Immature natural killer cell (primary cell): ENCODE measurements at regions not wholly inside any gene's neighbourhood (a gene's known extent, or its start where the extent isn't known, plus 50 kb on each side); places are given as distances from the start of the nearest gene placed in this dataset.
"Not testable (repeated sequence)": the region's sequence is repeated elsewhere in the genome, so short reads cannot be mapped to it uniquely, and the experiment has no call there.

Experiments
- DNase-seq, 3 donors: peaks; one replicate each; pipeline ENCODE4 v3.0.0; 2022; ENCODE audit warnings: mixed read lengths in 1 of 3
- H3K27ac Mint-ChIP-seq, 6 donors: one replicate each; pipeline ENCODE4 v1.8.0; 2020; ENCODE audit warnings: mixed read lengths in 6 of 6, mild to moderate bottlenecking in 5 of 6, inconsistent platforms in 4 of 6, moderate library complexity in 3 of 6
- H3K27me3 Mint-ChIP-seq, 3 donors: one replicate each; pipeline ENCODE4 v1.8.0; 2020 to 2021; ENCODE audit warnings: low read depth in 3 of 3, mild to moderate bottlenecking in 3 of 3, mixed read lengths in 3 of 3, moderate library complexity in 3 of 3, inconsistent platforms in 1 of 3
- H3K36me3 Mint-ChIP-seq, 3 donors: one replicate each; pipeline ENCODE4 v1.8.0; 2020; ENCODE audit warnings: mixed read lengths in 3 of 3, inconsistent platforms in 2 of 3, mild to moderate bottlenecking in 2 of 3
- H3K4me1 Mint-ChIP-seq, 2 donors: one replicate each; pipeline ENCODE4 v1.8.0; 2020; ENCODE audit warnings: inconsistent platforms in 2 of 2, mild to moderate bottlenecking in 2 of 2, mixed read lengths in 2 of 2, moderate library complexity in 1 of 2
- H3K4me3 Mint-ChIP-seq, 5 donors: one replicate each; pipeline ENCODE4 v1.8.0; 2020; ENCODE audit warnings: mild to moderate bottlenecking in 5 of 5, mixed read lengths in 5 of 5, inconsistent platforms in 3 of 5, moderate library complexity in 3 of 5
- H3K9me3 Mint-ChIP-seq, 6 donors: one replicate each; pipeline ENCODE4 v1.8.0; 2020; ENCODE audit warnings: mild to moderate bottlenecking in 6 of 6, mixed read lengths in 6 of 6, inconsistent platforms in 4 of 6, moderate library complexity in 3 of 6

GRCh38 chr17:51398687-51399086, 138.3 kb downstream of the UTP18 start:
- no peak overlapping the region for H3K4me3 Mint-ChIP-seq
- no peaks in the 10 kb centered on the region for H3K4me1 Mint-ChIP-seq
- H3K36me3 Mint-ChIP-seq: no peaks in the 10 kb centered on the region
- H3K27ac Mint-ChIP-seq: no peak overlapping the region
- DNase-seq: no peak
- H3K27me3 Mint-ChIP-seq: peaks cover 5 to 9% (median 5%) of the 10 kb centered on the region in 3 donors
- no peaks in the 10 kb centered on the region for H3K9me3 Mint-ChIP-seq

DNA sequence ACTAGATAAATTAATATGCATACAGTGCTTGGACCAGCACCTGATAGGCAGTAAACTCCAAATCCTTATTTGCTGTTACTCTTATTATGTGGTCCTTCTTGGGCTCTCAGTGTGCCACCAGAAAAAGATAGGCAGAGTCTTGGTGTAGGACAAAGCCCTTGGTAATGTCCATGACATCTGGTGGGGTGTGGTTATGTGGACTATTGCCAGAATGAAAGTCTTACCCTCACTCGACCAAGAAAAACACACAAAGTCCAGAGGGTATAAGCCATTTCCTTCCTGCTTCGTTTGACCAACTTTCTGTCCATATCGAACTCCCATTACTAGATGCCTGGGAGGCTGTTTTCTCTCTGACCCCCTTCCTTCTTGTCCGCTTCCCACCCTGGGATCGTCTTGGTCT, 140.9 kb downstream of the UTP18 start:
- Mint-ChIP-seq H3K4me1 (no peaks in the 10 kb centered on the region), H3K27ac (no peak overlapping the region), H3K4me3 (no peak overlapping the region), H3K27me3 (peaks cover 2 to 14% (median 3%) of the 10 kb centered on the region in 3 donors), H3K36me3 (no peaks in the 10 kb centered on the region), H3K9me3 (no peaks in the 10 kb centered on the region)
- no peak for DNase-seq

- no peaks in the 10 kb centered on the region for H3K9me3 Mint-ChIP-seq
- H3K27ac Mint-ChIP-seq: no peak overlapping the region
- H3K27me3 Mint-ChIP-seq: peaks cover 3 to 10% (median 4%) of the 10 kb centered on the region in 3 donors
- H3K4me1 Mint-ChIP-seq: no peaks in the 10 kb centered on the region
- no peak overlapping the region for H3K4me3 Mint-ChIP-seq
- no peak for DNase-seq
- no peaks in the 10 kb centered on the region for H3K36me3 Mint-ChIP-seq
Measured at GRCh38 chr17:51402899-51403298, 142.6 kb downstream of the UTP18 start.

GRCh38 chr17:51407576-51407975, 147.2 kb downstream of the UTP18 start:
- H3K27me3 Mint-ChIP-seq: peaks cover 3 to 9% (median 3%) of the 10 kb centered on the region in 3 donors
- no peak overlapping the region for H3K27ac Mint-ChIP-seq
- H3K4me3 Mint-ChIP-seq: no peak overlapping the region

GRCh38 chr17:51419476-51419875, 159.1 kb downstream of the UTP18 start:
- H3K9me3 Mint-ChIP-seq: no peaks in the 10 kb centered on the region
- H3K36me3 Mint-ChIP-seq: no peaks in the 10 kb centered on the region
- no peak for DNase-seq
- no peaks in the 10 kb centered on the region for H3K4me1 Mint-ChIP-seq
- no peak overlapping the region for H3K27ac Mint-ChIP-seq
- peaks cover 3 to 7% (median 5%) of the 10 kb centered on the region in 3 donors for H3K27me3 Mint-ChIP-seq
- no peak overlapping the region for H3K4me3 Mint-ChIP-seq

More at GRCh38 chr17:51407576-51407975, 147.2 kb downstream of the UTP18 start:
- no peaks in the 10 kb centered on the region for H3K36me3 Mint-ChIP-seq
- H3K9me3 Mint-ChIP-seq: no peaks in the 10 kb centered on the region
- no peak for DNase-seq
- no peaks in the 10 kb centered on the region for H3K4me1 Mint-ChIP-seq

DNA sequence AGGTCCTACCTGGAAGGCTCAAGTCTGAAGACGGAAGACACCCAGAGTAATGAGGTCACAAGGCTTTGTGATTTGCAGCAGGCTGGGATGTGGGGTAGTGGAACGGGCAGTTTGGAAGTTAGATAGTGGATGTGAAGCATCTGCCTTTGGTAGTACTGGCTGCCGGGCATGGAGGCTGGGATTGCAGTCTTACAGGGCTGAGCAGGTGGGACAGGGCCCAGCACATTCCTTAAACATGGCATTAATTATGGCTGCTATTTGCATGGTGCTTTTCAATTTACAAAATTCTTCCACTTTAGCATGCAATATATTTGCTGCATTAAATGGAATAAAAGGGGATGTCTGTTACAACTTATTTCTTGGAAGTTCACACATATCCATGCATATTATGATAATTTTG, 161.2 kb downstream of the UTP18 start:
- Mint-ChIP-seq H3K4me3 (no peak overlapping the region), H3K4me1 (no peaks in the 10 kb centered on the region), H3K9me3 (no peaks in the 10 kb centered on the region), H3K27me3 (peaks cover 4 to 7% (median 5%) of the 10 kb centered on the region in 3 donors), H3K27ac (no peak overlapping the region), H3K36me3 (no peaks in the 10 kb centered on the region)
- DNase-seq: no peak

DNA sequence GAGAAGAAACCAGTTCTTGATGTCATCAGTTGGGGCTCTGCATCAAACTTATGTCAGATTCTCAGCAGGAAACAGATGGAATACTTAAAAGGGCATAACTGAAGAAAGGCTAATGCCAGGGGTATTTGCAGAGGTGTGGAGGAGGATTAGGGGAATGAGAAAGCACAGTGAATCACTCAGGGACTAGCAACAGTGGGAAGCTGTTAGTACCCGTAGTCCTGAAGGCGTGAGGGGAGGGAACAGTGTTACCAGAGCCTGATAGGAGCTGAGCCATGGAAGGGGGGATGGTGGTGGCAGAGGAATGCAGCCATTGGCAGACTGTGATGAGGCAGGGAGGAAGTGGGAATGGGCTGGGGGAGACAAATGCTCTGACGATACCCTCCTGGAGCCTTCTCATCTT, 162.3 kb downstream of the UTP18 start:
- H3K9me3 Mint-ChIP-seq: no peaks in the 10 kb centered on the region
- no peak overlapping the region for H3K27ac Mint-ChIP-seq
- peaks cover 4 to 8% (median 5%) of the 10 kb centered on the region in 3 donors for H3K27me3 Mint-ChIP-seq
- peaks cover 4% of the 10 kb centered on the region in 2 donors for H3K4me1 Mint-ChIP-seq
- H3K36me3 Mint-ChIP-seq: no peaks in the 10 kb centered on the region
- no peak for DNase-seq
- no peak overlapping the region for H3K4me3 Mint-ChIP-seq

DNA sequence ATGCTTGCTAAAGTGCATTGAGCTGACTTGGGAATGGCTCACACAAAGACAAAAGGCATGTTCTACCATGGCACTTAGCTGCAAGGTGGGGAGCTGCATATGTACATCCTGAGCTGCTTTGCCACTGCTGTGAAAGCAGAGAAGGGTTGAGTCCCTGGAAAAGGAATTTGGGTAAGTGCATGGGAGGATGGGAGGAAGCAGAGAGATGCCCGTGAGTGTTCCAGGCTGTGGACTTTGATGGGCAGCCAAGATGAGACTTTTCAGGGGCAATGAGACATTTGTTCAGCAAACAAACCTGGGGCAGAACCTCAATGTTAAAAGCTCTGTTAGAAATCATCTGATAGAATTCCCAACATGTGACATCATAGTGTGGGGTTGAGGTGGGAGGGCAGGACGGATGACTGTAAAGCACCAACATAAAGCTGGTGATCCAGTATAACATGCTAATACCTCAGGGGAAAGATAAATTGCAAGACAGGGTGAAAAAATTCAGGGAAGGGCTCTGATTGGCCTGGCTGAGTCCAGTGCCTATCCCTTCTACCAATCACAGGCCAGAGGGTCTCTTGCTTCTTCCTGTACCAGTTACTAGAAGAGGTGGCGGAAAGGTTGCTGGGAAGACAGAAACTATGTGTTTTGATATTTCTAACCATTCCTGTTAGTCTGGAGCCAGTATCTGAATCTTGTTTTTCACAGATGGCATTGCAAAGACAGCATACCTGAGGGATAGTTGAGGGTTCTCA, 163.2 kb downstream of the UTP18 start:
- no peak overlapping the region for H3K27ac Mint-ChIP-seq
- no peaks in the 10 kb centered on the region for H3K9me3 Mint-ChIP-seq
- no peak overlapping the region for H3K4me3 Mint-ChIP-seq
- peaks cover 4 to 8% (median 4%) of the 10 kb centered on the region in 3 donors for H3K27me3 Mint-ChIP-seq
- H3K4me1 Mint-ChIP-seq: peaks cover 8% of the 10 kb centered on the region in 2 donors
- DNase-seq: no peak
- no peaks in the 10 kb centered on the region for H3K36me3 Mint-ChIP-seq

DNA sequence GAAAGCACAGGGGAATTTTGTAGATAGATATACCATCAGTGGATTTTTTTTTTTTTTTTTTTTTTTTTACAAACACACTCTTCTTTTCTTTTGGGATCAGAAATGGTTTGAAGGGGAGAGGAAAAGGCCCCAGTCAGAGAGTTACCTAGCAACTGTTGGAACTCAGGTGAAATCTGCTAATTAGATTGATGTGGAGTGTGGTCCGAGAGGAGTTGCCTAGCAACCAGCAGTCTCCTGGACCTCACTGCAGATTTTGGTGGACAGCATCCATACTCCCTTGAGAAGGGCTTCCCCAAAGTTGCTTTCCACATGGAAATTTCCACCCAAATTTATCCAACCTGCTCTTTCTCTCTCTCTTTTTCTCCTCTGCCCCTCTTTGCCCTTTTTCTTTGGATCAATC, 165.4 kb downstream of the UTP18 start:
- Mint-ChIP-seq H3K4me3 (no peak overlapping the region), H3K9me3 (no peaks in the 10 kb centered on the region), H3K4me1 (peaks cover 8% of the 10 kb centered on the region in 2 donors), H3K36me3 (no peaks in the 10 kb centered on the region), H3K27ac (no peak overlapping the region), H3K27me3 (peaks cover 2 to 8% (median 3%) of the 10 kb centered on the region in 3 donors)
- no peak for DNase-seq

DNA sequence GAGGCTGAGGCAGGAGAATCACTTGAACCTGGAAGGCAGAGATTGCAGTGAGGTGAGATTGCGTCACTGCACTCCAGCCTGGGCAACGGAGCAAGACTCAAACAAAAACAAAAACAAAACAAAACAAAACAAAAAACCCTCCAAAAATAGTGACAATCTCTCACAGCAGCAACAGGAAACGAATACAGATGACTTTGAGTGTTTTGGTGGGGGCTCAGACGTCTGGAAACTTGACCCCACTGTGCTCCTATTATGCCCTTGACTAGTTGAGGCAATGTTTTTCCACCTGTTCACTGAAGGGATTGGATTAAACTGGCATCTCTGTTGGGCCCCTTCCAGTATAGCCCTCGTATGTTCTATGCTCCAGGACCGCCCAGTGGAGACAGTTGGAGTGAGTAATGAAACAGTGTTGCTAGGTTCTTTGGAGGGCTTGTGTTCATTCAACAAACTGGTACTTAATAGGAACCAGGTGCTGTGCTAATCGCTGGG, 167.0 kb downstream of the UTP18 start:
- Mint-ChIP-seq H3K27me3 (peaks cover 0 to 8% (median 3%) of the 10 kb centered on the region in 3 donors), H3K4me1 (peaks cover 8% of the 10 kb centered on the region in 2 donors), H3K36me3 (no peaks in the 10 kb centered on the region), H3K9me3 (no peaks in the 10 kb centered on the region), H3K4me3 (no peak overlapping the region), H3K27ac (no peak overlapping the region)
- DNase-seq: no peak

GRCh38 chr17:51427856-51428255, 167.5 kb downstream of the UTP18 start:
- Mint-ChIP-seq H3K4me3 (no peak overlapping the region), H3K9me3 (no peaks in the 10 kb centered on the region), H3K36me3 (no peaks in the 10 kb centered on the region), H3K27me3 (peaks cover 0 to 8% (median 3%) of the 10 kb centered on the region in 3 donors), H3K4me1 (peaks cover 8% of the 10 kb centered on the region in 2 donors), H3K27ac (peak overlapping the region in 1 of 6 donors; percentile 41)
- peak in 1 of 3 donors; percentile 3 for DNase-seq

- Mint-ChIP-seq H3K36me3 (no peaks in the 10 kb centered on the region), H3K27me3 (peaks cover 0 to 6% (median 3%) of the 10 kb centered on the region in 3 donors), H3K4me3 (no peak overlapping the region), H3K4me1 (peaks cover 8% of the 10 kb centered on the region in 2 donors), H3K27ac (no peak overlapping the region), H3K9me3 (no peaks in the 10 kb centered on the region)
- no peak for DNase-seq
Measured at GRCh38 chr17:51428668-51429495, 168.5 kb downstream of the UTP18 start.

GRCh38 chr17:51429938-51430337, 169.6 kb downstream of the UTP18 start:
- H3K4me3 Mint-ChIP-seq: not testable (repeated sequence)

DNA sequence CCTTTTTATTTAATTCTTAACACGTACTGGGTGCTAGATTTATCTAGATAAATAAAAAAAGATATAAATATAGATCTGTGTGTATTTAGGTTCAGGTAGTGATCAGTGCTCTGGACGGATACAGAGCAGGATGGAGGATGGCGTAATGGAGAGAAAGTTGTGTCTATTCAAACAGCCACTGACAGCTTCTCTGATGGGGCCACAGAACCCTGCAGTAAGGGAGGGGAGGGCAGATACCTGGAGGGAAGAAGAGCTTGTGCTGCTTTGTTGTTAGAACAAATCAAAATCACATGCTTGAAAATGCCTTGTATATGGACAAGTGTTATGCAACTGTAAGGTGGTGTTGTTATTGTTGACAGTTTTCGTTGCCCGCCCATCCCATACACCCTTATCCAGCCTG, 170.2 kb downstream of the UTP18 start:
- no peaks in the 10 kb centered on the region for H3K9me3 Mint-ChIP-seq
- no peak for DNase-seq

More at GRCh38 chr17:51429938-51430337, 169.6 kb downstream of the UTP18 start:
- not testable (repeated sequence) for H3K27me3 Mint-ChIP-seq, H3K36me3 Mint-ChIP-seq, H3K9me3 Mint-ChIP-seq, DNase-seq, H3K27ac Mint-ChIP-seq, H3K4me1 Mint-ChIP-seq

More for the DNA sequence above, 170.2 kb downstream of the UTP18 start:
- H3K4me1 Mint-ChIP-seq: peaks cover 8% of the 10 kb centered on the region in 2 donors
- H3K4me3 Mint-ChIP-seq: no peak overlapping the region
- peaks cover 0 to 6% (median 5%) of the 10 kb centered on the region in 3 donors for H3K27me3 Mint-ChIP-seq
- H3K27ac Mint-ChIP-seq: no peak overlapping the region
- no peaks in the 10 kb centered on the region for H3K36me3 Mint-ChIP-seq
